Neuronal stem cell (in vitro differentiated cells): ENCODE measurements at regions not wholly inside any gene's neighbourhood (a gene's known extent, or its start where the extent isn't known, plus 50 kb on each side); places are given as distances from the start of the nearest gene placed in this dataset.

Experiments
- DNase-seq: peaks from one replicate; pipeline ENCODE4 v3.0.0-alpha.2; 2013; ENCODE audit warnings: low spot score
- H2AFZ ChIP-seq: one replicate; pipeline ENCODE4 v1.6.1; 2013; ENCODE audit warnings: mild to moderate bottlenecking, low read length, inconsistent platforms
- H2AK5ac ChIP-seq: 2 replicates; pipeline ENCODE4 v1.6.1; 2013; ENCODE audit warnings: low read depth, mild to moderate bottlenecking, inconsistent platforms, low read length, moderate library complexity, mixed read lengths
- H2BK120ac ChIP-seq: 2 replicates; pipeline ENCODE4 v1.6.1; 2013; ENCODE audit warnings: low read depth, mild to moderate bottlenecking, inconsistent platforms, low read length, moderate library complexity, mixed read lengths
- H2BK12ac ChIP-seq: one replicate; pipeline ENCODE4 v1.6.1; 2013; ENCODE audit warnings: low read length, inconsistent platforms
- H2BK15ac ChIP-seq: 2 replicates; pipeline ENCODE4 v1.6.1; 2013; ENCODE audit warnings: mild to moderate bottlenecking, low read length, inconsistent platforms, mixed read lengths
- H2BK5ac ChIP-seq: one replicate; pipeline ENCODE4 v1.6.1; 2013; ENCODE audit warnings: inconsistent platforms, mild to moderate bottlenecking, low read length, moderate library complexity
- H3K14ac ChIP-seq: one replicate; pipeline ENCODE4 v1.6.1; 2013; ENCODE audit warnings: low read length, inconsistent platforms
- H3K18ac ChIP-seq: 2 replicates; pipeline ENCODE4 v1.6.1; 2013; ENCODE audit warnings: low read length, inconsistent platforms
- H3K23ac ChIP-seq: 2 replicates; pipeline ENCODE4 v1.6.1; 2013; ENCODE audit warnings: low read depth, mild to moderate bottlenecking, mixed read lengths, low read length, inconsistent platforms; ENCODE audit not compliant: poor library complexity
- H3K27ac ChIP-seq: replicated peaks from 3 replicates; pipeline ENCODE4 v1.5.1; 2013; ENCODE audit warnings: low read length, inconsistent platforms
- H3K27me3 ChIP-seq, 3 experiments: 2 replicates each; pipeline ENCODE4 v1.6.1; 2013; ENCODE audit warnings: low read length in 3 of 3, mild to moderate bottlenecking in 2 of 3, inconsistent platforms in 1 of 3, low read depth in 1 of 3, mixed read lengths in 1 of 3, moderate library complexity in 1 of 3; ENCODE audit not compliant: control insufficient read depth in 3 of 3, insufficient read depth in 3 of 3
- H3K36me3 ChIP-seq, 2 donors: replicated peaks in 1 of 2; 2 replicates each; pipeline ENCODE4 v1.6.1; 2013; ENCODE audit warnings: low read length in 2 of 2; ENCODE audit not compliant: control insufficient read depth in 2 of 2, insufficient read depth in 2 of 2
- H3K4ac ChIP-seq: 2 replicates; pipeline ENCODE4 v1.6.1; 2013; ENCODE audit warnings: inconsistent platforms, mild to moderate bottlenecking, low read length, moderate library complexity
- H3K4me1 ChIP-seq, 2 donors: 1 replicate in 1 of 2; 2 replicates in 1 of 2; pipeline ENCODE4 v1.6.1; 2013; ENCODE audit warnings: low read length in 2 of 2, low read depth in 1 of 2; ENCODE audit not compliant: control insufficient read depth in 2 of 2, insufficient read depth in 1 of 2
- H3K4me2 ChIP-seq: one replicate; pipeline ENCODE4 v1.6.1; 2013; ENCODE audit warnings: mild to moderate bottlenecking, low read length, inconsistent platforms; ENCODE audit not compliant: insufficient read depth, poor library complexity, severe bottlenecking
- H3K4me3 ChIP-seq, 2 donors: 2 replicates each; pipeline ENCODE4 v1.5.1; 2013; ENCODE audit warnings: low read length in 2 of 2, mild to moderate bottlenecking in 2 of 2, inconsistent platforms in 1 of 2, moderate library complexity in 1 of 2
- H3K79me1 ChIP-seq: one replicate; pipeline ENCODE4 v1.6.1; 2013; ENCODE audit warnings: low read depth, mild to moderate bottlenecking, inconsistent platforms, low read length, moderate library complexity
- H3K9ac ChIP-seq: one replicate; pipeline ENCODE4 v1.6.1; 2013; ENCODE audit warnings: mild to moderate bottlenecking, low read depth, low read length, inconsistent platforms; ENCODE audit not compliant: poor library complexity
- H3K9me3 ChIP-seq, 2 donors: replicated peaks in 1 of 2; 2 replicates each; pipeline versions ENCODE3 to v1.6.1; 2013; ENCODE audit warnings: low read length in 2 of 2, mild to moderate bottlenecking in 2 of 2, inconsistent platforms in 1 of 2, low read depth in 1 of 2, mixed read lengths in 1 of 2, moderate library complexity in 1 of 2; ENCODE audit not compliant: control insufficient read depth in 2 of 2, insufficient read depth in 1 of 2
- H4K8ac ChIP-seq: one replicate; pipeline ENCODE4 v1.6.1; 2013; ENCODE audit warnings: low read depth, mild to moderate bottlenecking, inconsistent platforms, low read length, moderate library complexity
- H4K91ac ChIP-seq: one replicate; pipeline ENCODE4 v1.6.1; 2013; ENCODE audit warnings: low read length, low read depth, mild to moderate bottlenecking, inconsistent platforms; ENCODE audit not compliant: poor library complexity
- WGBS, 2 donors: extraction: QIAGEN DNeasy Blood & Tissue Kit; methylation state at CpG; one replicate each; pipeline ENCODE4 v1.1.7; 2013; ENCODE audit warnings: missing lambda C conversion rate in 2 of 2, mixed read lengths in 1 of 2; ENCODE audit not compliant: insufficient read length in 2 of 2, insufficient replicate concordance in 1 of 2; ENCODE audit errors: extremely low coverage in 2 of 2; 5-methylcytosine and 5-hydroxymethylcytosine counted together

DNA sequence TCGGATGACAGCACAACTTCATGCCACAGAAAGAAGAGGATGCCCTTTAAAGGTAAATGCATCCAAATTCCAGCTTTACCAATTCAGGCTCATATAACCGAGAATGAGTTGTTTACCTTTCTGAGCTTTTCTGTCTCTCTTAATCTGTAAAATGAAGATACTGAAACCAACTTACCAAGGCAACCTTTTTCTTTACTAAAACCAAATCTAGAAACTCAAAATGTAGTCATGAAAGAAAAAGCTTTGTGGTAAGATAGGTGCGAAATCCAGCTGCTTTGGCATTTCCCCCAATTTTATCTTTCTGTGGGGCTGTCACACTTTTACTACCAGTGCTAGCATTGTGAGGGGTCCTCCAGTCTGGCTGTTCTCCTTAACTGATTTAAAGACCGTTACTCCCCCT, 240.4 kb downstream of the IKZF2 start:
- H2AFZ ChIP-seq, result peak overlapping the region; percentile 50
- H3K23ac ChIP-seq, result no peak overlapping the region
- H3K4me1 ChIP-seq, result peaks cover 2 to 5% of the 10 kb centered on the region in 2 donors
- H3K36me3 ChIP-seq, result no peaks in the 10 kb centered on the region
- H3K18ac ChIP-seq, result no peak overlapping the region
- no peak overlapping the region for H2BK120ac ChIP-seq
- H2AK5ac ChIP-seq, result no peak overlapping the region
- H3K27ac ChIP-seq, result no peak overlapping the region
- no peak overlapping the region for H2BK12ac ChIP-seq
- H4K91ac ChIP-seq, result no peak overlapping the region
- WGBS, 2 donors, result no CpG with 5 or more reads among the region's 4 CpGs
- no peak overlapping the region for H3K4me2 ChIP-seq
- no peak overlapping the region for H3K4me3 ChIP-seq
- no peak overlapping the region for H4K8ac ChIP-seq
- no peaks in the 10 kb centered on the region for H3K27me3 ChIP-seq
- H3K14ac ChIP-seq, result no peak overlapping the region
- no peaks in the 10 kb centered on the region for H3K79me1 ChIP-seq
- H3K9me3 ChIP-seq, result no peaks in the 10 kb centered on the region
- no peak for DNase-seq
- no peak overlapping the region for H3K4ac ChIP-seq
- no peak overlapping the region for H3K9ac ChIP-seq
- H2BK5ac ChIP-seq, result no peak overlapping the region
- H2BK15ac ChIP-seq, result no peak overlapping the region

DNA sequence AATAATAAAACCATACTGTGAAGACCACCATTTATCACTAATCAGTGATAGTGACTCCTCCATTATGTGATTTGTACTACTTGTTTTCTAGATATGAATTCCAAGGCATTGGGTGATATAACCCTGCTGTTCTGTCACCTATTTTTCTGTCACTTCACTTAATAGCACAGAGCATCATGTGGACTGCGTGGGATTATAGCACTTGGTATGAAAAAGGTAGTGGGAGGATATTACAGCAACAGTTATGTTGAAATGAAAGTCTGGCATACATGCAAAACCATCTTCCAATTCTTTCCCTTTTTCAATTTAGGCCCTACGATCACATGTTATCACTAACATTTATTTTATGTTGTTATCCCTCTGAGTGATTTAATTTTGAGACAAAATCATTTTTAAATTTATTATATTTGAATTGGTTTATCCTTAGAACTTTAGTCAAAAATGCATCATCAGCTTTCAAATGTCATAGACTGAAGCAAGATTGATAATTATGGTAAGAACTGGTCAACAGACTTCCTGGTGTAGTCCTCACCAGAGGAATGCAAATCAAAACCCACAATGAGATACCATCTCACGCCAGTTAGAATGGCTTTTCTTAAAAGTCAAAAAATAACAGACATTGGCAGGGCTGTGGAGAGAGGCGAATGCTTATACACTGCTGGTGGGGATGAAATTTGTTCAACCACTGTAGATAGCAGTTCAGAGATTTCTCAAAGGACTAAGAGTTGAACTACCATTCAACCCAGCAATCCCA, 242.6 kb downstream of the IKZF2 start:
- Histone ChIP-seq H2BK15ac (no peak overlapping the region), H2AFZ (no peak overlapping the region), H4K91ac (no peak overlapping the region), H4K8ac (no peak overlapping the region), H3K9ac (no peak overlapping the region), H3K9me3 (no peaks in the 10 kb centered on the region), H2AK5ac (no peak overlapping the region), H2BK120ac (no peak overlapping the region), H3K4me1 (peaks cover 0 to 8% of the 10 kb centered on the region in 2 donors), H2BK5ac (no peak overlapping the region), H3K4ac (no peak overlapping the region), H3K18ac (no peak overlapping the region), H3K27me3 (no peaks in the 10 kb centered on the region), H3K27ac (no peak overlapping the region), H3K14ac (no peak overlapping the region), H3K4me3 (no peak overlapping the region), H3K4me2 (no peak overlapping the region), H3K36me3 (no peaks in the 10 kb centered on the region), H2BK12ac (no peak overlapping the region), H3K79me1 (no peaks in the 10 kb centered on the region), H3K23ac (no peak overlapping the region)
- WGBS, 2 donors, result no CpG with 5 or more reads among the region's 4 CpGs
- no peak for DNase-seq

DNA sequence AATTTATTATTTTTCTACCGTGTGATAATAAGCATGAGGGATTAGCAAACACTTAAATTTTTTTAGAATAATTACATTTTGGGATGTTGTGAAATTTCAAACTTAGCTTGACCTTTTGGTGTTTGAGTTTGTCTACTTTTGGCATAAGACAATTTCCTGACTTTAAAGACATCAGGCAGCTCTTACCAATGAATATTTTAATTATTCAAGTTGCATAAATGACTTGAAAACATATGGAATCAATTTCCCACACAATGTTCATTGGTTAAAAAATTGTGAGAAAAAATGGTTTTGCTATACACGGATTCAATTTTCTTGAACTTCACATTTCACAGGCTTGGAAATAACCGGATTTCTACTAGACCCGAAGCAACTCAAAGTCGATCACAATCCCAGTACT, 243.4 kb downstream of the IKZF2 start:
- WGBS, 2 donors, result no CpG with 5 or more reads among the region's 5 CpGs

DNA sequence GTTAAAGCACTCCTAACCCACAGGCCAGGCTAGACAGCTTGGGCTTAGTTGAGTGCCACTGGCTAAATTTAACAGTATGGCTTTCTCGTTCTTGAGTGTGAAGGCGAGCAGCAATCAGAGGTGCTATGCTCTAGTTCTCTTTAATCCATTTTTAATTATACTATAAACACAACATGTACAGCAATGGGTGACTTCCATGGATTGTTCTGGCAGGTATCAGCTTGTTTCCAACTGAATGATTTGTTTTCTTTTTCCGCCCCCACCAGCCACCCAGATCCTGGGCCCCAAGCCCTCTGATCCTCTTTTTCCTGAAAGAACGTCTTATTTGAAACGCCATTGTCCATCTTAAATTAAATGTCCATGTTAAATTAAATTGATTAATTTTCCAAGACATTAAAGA, 244.8 kb downstream of the IKZF2 start:
- Histone ChIP-seq H3K36me3 (no peaks in the 10 kb centered on the region), H3K27ac (peak overlapping the region; percentile 78), H3K4me2 (no peak overlapping the region), H2BK120ac (no peak overlapping the region), H3K9me3 (no peaks in the 10 kb centered on the region), H3K9ac (no peak overlapping the region), H2BK15ac (no peak overlapping the region), H3K4ac (no peak overlapping the region), H3K18ac (no peak overlapping the region), H3K27me3 (no peaks in the 10 kb centered on the region), H2AK5ac (no peak overlapping the region), H2AFZ (no peak overlapping the region), H3K4me1 (peaks cover 0 to 8% of the 10 kb centered on the region in 2 donors), H3K14ac (no peak overlapping the region), H4K8ac (no peak overlapping the region), H3K23ac (no peak overlapping the region), H2BK5ac (no peak overlapping the region), H3K79me1 (no peaks in the 10 kb centered on the region), H4K91ac (no peak overlapping the region), H2BK12ac (no peak overlapping the region), H3K4me3 (no peak overlapping the region)
- DNase-seq, result no peak
- WGBS, 2 donors, result no CpG with 5 or more reads among the region's 5 CpGs

More for the DNA sequence above, 243.4 kb downstream of the IKZF2 start:
- Histone ChIP-seq H3K4me3 (no peak overlapping the region), H3K4ac (no peak overlapping the region), H3K79me1 (no peaks in the 10 kb centered on the region), H3K18ac (no peak overlapping the region), H3K36me3 (no peaks in the 10 kb centered on the region), H3K23ac (no peak overlapping the region), H4K8ac (no peak overlapping the region), H3K9ac (no peak overlapping the region), H3K14ac (no peak overlapping the region), H2BK120ac (no peak overlapping the region), H2BK15ac (no peak overlapping the region), H2AK5ac (no peak overlapping the region), H2BK5ac (no peak overlapping the region), H2BK12ac (no peak overlapping the region), H3K4me2 (no peak overlapping the region), H3K4me1 (peaks cover 0 to 8% of the 10 kb centered on the region in 2 donors), H2AFZ (no peak overlapping the region), H3K27me3 (no peaks in the 10 kb centered on the region), H3K27ac (no peak overlapping the region), H4K91ac (no peak overlapping the region), H3K9me3 (no peaks in the 10 kb centered on the region)
- DNase-seq, result no peak
